HG02870 (cell line): ENCODE measurements at regions not wholly inside any gene's neighbourhood (a gene's known extent, or its start where the extent isn't known, plus 50 kb on each side); places are given as distances from the start of the nearest gene placed in this dataset.

Experiments
- ATAC-seq: cut with Tn5 transposase; IDR thresholded peaks from one replicate; pipeline ENCODE4 v1.9.1; 2021; ENCODE audit warnings: mild to moderate bottlenecking, moderate library complexity; ENCODE audit not compliant: unreplicated experiment

DNA sequence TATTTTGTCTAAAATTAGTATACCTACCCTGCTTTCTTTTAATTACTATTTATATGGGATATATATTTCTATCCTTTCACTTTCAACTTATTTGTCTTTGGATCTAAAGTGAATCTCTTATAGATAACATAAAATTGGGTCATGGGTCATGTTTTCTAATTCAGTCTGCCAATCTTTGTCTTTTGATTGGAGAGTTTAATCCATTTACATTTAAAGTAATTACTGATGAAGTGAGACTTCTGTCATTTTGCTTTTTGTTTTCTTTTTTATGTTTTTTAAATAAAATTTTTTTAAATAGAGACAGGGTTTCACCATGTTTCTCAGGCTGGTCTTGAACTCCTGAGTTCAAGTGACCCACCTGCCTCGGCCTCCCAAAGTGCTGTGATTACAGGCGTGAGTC, 50.5 kb upstream of the PRDM1 start:
- ATAC-seq: no peak

DNA sequence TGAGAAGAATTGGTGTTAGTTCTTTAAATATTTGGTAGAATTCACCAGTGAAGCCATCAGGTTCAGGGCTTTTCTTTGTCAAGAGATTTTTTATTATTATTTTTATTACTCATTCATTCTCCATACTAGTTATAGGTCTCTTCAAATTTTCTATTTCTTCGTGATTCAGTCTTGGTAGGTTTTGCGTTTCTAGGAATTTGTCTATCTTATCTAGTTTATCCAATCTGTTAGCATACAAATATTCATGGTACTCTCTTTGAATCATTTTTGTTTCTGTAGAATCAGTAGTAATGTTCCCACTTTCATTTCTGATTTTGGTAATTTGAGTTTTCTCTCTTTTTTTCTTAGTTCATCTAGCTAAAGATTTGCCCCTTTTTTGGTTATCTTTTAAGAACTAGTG, 52.3 kb upstream of the PRDM1 start:
- ATAC-seq: no peak

DNA sequence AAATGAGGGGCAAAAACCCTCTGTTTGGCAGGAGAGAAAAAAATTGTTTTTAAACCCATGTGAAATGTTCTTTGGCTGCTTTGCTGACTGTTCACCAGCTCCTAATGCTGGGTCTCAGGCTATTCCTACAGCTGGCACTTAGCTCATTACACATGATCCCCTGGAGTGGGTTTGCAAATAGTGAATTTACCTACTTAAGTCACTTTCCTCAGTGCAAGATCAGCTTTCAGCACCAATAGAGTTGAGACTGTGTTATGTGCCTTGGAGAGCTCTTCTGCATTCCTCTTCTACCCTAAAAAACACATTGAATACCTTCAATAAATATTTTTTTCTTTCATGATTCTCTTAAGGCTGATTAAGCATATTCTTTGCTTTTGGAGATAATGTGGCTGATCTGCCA, 58.4 kb upstream of the PRDM1 start:
- no peak for ATAC-seq

DNA sequence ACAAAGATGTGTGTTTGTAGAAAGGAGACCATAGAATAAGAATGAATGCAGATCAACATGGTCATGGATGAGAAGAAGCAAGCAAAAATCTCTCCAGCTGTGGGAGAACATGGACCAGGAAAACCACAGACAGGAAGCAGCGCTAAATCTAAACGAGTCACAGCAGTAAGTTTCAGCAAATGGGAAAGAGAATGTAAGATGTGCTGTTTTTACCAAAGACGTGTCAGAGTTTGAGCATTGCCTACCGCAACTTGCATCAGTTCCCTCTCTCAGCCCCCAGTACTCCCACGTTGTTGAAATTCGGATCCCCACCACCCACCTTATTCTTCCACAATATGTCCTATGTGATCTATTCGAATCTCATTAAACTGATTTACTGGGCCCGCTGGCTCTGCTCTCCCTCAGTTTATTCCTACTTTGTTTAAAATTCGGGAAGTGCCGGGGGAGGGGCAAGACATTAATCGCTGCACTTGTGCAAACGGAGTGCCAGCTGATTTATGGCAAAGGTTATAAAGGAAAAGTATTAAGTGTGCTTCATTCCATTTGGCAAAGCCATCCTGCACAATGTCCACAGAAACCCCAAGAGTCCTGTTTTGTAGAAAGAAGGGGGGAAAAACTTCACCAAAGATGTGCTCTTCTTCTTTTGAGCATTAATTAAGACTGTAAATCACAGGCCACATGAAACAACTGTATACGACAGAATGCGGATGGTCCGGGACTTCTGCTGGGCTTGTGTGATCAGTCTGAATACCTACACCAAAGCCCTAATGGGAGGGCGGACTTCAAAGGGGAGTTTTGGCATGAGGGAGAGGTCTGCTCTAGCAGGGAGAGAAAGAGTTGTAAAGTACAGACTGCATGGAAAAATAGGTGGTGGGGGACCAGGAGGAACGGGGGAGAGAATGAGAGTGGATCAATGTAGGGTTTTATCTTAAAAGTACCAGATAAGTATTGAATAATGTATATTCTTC, 59.1 kb upstream of the PRDM1 start:
- ATAC-seq: no peak

DNA sequence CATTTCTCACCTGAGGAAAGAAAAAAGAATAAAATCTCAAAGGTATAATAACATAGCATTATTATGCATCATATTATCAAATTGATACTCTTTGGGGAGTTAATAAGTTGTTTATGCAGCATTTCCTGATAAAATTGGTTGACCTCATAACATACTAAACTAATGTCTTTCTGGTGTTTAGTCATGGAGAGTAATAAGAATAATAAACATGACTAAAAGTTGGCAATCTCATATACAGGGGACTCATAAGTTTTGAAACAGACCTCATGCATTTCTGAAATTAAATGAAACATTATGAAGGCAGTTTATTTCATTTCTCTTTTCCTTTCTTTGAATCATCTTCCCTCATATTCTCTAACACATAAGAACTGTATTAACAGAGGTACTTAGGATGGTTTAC, 60.5 kb upstream of the PRDM1 start:
- no peak for ATAC-seq

DNA sequence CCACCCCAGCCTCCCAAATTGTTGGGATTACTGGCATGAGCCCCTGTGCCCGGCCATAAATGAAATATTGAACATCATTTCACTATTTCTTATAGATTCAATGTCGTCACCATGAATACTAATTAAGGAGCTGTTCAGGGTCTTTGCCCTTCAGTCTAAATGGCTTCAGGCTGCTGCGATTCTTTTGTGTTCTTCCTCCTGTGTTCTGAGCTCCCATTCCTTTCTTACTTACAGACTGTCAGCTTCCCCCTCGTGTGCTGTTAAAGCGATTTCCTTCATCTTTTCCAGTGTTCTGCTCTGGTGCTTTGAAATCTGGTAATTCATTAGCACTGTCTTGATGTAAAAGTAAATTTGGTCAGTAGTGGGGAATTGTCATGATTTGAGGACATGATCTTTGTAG, 63.3 kb upstream of the PRDM1 start:
- no peak for ATAC-seq

DNA sequence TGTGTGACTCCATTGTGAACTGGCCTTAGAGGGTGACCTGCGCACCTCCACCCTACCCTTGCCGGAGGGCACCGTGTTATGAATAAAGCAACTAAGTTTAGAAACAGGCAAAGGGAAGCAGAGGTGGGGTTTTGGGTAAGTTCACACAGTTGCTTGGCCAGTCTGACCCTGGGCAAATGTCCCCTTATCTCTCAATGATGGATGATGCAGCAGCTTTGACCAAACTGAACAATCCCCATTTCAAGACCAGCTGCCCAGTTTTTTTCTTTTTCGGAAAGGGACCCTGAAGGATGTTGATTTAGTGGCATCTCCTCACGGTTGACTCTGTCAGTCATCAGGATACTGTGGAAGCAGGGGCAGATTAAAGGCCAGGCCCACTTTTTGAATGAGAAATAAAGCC, 68.7 kb upstream of the PRDM1 start:
- ATAC-seq: no peak

DNA sequence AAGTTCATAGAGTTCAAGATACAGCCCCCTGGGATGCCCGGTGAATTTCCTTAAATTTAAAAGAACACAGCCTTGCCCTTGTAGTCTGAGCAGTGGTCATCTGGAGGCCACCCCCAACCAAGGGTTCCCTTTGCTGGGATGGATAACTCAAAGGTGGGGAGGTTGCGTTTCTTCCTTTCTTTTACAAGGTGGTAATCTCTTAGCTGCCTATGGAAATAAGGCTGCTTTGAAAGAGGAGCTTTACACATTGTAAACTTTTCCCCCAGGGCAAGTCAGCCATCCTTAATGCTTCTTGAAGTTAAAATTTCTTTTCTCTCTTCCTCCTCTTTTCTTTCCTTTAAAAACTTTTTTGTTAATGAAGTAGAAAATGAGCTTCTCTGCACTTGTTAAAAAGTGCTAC, 71.2 kb upstream of the PRDM1 start:
- ATAC-seq: no peak

DNA sequence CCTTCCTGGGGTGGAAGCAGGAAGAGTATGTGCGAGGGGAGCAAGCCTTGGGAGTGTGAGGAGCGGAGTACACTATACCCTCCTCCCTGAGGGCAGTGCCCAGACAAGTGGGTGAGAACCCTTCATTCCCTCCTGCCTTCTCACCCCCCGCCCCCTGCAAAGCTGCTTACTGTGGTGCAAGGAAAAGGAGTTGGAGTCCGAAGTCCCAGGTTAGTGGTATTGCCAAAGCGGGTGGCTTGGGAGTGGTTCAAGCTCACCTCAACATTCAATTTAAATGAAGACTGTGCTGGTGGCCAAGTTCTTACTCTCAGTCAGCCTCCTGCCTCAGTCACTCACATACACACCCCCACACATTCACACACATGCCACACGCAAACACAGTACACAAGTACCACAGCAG, 74.7 kb upstream of the PRDM1 start:
- no peak for ATAC-seq

DNA sequence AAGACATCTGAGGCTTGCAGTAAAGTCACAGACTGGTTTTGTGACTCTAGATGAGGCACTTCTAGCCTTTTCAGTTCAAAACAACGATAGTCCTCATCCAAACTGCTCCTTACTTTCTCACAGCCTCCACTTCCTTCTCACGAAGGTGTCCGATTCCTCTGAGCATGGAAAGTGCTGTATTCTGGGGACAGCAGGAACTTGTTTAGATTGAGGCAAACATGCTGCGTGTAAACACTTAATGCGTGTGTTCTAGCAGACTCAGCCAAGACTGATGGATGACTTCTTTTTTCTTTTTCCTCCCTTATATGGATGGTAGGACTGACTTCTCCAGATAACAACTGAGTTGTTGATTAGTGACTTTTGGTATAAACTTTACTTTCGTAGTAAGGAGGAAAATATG, 80.2 kb upstream of the PRDM1 start:
- no peak for ATAC-seq

DNA sequence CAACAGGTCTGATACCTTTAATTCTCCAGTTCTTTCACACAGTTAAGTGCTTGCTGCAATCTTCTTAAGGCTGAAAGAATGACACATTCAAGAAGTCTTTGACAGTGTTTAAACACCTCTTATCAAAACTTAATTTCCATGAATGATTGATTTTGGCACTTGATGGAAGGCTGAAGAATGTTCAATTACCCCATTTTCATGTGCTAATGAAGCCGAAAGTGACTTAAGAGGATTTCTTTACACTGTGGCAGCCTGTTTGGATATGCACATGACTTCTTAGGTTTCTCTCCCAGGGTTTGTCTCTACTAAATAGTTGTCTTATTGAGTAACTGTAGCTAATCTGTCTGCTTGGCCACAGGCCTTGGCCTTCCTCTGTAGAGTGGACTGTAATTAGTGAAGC, 81.1 kb upstream of the PRDM1 start:
- ATAC-seq: no peak

DNA sequence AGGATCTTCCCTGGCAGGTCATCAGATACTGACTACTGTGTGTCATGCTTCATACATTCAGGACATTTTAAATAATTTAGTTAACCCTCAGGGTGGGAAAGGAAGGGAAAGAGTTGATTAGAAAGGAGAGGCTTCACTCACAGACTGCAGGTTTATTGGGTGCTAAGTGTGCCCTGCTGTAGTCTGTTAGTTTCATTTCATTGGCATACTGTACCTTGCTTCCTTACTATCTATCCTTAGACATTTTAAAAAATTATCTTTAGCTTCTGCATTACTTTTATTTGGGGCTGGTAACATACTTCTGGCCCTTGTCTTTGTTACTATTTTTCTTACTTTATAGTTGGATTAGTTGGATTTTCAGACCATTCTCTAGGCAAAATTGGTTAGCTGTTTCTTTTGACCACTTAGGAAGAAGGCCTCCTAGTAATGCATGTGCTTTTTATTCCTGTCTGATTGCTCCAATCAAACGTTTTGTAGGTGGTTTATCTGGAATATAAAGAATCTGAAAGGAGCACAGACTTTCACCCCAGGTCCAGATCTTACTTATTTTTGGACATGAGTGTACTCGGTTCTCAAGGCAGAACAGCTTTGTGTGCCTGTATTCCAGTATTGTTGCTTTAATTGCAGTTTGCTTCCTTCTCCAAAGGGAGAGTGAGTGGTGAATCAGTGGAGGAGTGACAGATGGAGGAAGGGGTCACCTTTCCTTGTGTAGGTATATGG, 82.7 kb upstream of the PRDM1 start:
- no peak for ATAC-seq

DNA sequence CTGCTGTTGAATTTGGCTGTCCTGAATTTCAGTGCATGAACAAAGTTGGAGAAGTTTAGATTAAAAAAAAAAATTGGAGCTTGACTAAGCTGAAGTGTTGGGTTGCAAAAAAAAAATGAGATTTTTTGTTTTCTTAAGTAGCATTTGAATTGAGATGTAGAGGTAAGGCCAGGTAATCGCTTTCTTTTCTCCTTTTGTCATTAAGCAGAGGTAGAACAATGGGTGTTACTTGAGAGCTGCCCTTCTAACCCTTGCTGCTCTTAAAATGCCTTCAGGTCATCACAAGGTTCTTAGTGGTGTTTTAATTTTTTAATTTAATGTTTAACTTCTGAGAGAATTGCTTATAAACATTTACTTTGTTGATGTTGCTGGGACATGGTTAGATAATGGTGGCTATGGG, 84.1 kb upstream of the PRDM1 start:
- no peak for ATAC-seq

DNA sequence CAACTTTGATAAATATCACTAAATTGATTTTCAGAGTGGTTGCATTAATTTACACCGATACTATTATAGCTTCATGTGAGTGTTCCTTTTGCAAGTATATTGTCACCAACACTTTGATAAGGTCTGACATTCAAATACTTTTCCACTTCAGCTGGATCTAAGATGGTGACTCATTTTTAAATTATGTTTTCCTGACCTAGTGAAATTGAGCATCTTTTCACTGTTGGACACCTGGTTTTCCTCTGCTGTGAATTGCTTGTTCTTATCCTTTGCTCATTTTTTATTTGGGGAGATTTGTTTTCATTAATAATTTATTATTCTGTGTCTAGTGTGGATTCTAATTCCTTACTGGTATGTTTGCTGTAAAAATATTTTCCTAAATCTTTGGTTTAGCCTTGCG, 85.2 kb upstream of the PRDM1 start:
- no peak for ATAC-seq

DNA sequence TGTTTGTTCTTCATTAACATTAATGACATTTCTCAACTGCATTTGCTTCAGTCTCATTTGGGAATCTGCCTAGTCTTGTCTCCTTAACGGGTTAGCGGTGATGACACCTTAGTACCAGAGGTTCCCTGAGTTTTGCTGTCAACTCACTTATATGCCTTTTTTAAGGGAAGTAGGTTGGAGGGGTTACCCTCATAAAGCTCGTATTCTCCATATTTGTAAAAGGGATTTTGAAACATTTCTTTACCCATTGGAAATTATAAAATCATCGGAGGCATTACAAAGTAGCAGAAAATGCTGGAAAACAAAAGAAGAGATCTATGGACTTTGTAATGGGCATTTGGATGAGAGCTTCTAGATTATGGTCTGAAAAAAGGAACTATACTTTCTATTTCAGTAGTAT, 88.7 kb upstream of the PRDM1 start:
- no peak for ATAC-seq

DNA sequence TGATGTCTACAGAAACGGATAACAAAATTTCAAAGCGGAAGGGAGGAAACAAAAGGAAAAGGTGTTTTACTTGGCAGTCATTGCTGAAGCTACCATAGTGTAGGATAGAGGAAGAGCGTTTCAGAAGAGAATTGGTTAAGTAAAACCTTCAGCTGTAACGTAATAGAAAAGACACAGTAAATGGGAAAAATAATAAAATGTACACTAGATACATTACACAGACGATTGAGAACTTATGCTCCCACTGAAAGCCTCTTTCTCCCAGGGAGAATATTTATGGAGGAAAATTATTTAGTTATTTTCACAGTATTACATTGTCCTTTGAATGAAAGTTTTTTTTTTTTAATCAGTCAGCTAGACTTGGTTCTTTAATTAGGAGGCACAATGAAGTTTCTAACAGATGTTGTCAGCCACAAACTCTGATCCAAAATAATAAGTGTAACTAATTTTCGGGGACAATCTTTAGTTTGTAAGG, 90.7 kb upstream of the PRDM1 start:
- no peak for ATAC-seq

DNA sequence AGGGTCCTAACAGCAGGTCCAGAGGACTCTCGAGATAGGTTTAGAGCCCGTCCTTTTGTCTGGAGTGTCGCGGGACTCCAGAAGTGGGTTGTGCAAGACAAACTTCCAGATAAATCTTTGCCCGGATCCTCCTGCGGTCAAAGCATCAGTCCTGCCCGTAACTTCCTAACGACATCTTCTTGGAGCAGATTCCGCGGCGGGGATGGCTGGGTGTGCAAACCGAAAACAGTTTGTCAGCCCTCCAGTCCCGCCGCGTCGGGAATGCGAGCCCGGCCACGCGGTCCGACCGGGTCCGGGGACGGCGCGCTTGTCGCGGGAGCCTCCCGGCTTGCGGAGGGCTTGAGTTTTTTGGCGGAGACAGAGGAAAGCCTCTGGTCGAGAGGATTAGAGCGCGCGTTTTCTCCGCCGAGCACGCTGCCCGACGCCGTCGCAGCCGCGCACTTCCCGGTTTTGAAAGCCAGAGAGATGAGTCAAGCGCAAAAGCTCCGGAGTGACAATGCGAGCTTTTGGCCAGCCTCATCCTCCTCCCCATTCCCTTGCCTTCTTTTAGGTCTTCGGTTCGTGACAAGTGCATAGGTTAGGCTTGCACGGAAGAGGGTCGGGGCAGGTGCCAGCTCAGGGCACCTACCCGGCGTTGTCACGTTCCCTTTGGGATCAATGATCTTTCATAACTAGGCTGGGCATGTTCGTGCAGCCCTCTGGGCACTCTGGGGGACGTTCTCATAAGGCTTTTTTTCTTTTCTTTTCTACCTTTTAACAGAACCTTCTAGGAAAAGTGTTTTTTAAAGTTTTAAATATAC, 91.3 kb upstream of the PRDM1 start:
- no peak for ATAC-seq

DNA sequence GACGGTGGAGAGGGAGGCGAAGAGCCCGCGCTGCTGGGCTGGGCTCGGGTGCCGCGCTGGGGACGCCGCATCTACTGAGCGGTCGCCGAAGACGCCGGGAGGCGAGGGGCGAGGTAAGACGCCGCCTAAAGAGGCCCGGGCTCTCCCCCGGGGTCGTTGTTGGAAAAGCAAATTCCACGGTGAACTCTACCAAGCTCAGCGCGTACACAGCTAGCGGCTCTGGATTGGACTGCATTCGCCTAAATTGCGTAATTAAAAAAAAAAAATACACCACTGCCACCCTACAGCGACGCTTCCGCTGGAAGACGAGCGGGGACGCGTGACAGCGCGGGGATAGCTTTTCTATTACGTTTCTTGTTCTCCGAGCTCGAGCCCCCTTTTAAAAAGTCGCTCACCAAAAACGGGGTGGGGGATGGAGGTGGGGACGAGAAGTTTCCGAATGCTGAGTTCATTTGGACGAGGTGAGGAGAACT, 92.0 kb upstream of the PRDM1 start:
- no peak for ATAC-seq

DNA sequence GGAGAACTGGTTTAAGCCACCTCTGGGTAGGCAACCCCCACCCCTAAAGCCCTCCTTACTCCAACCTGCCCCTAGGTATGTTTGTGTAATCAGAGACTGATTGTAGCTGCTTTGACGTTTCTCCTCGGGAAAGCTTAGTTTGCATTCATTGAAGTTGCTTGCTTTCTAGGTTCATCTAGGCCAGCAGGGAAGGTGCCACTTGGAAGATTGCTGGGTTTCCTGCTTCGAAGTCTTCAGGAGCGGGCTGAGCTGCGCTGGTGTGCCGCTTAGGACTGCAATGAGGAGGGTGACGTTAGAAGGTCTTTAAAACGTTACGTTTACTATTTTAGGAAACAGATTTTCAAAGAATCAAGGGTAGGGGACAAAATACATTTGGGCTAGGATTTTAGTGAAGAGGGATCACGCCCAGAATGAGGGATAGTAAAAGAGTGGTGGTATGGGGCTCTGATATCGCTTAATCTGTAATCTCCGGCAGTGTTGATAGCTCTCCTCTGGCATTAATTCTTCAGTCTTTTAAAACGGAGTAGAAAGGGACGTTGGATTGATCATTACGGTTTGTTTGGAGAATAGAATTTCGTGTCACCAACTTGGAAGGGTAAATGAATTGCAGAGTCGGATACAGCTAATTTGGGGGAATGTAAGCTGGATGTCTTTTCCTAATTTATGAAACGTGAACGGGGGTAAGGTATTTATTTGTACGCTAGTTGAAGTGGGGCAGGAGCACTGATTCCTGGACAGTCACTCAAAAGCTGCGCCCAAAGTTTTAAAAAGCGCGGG, 92.6 kb upstream of the PRDM1 start:
- no peak for ATAC-seq

DNA sequence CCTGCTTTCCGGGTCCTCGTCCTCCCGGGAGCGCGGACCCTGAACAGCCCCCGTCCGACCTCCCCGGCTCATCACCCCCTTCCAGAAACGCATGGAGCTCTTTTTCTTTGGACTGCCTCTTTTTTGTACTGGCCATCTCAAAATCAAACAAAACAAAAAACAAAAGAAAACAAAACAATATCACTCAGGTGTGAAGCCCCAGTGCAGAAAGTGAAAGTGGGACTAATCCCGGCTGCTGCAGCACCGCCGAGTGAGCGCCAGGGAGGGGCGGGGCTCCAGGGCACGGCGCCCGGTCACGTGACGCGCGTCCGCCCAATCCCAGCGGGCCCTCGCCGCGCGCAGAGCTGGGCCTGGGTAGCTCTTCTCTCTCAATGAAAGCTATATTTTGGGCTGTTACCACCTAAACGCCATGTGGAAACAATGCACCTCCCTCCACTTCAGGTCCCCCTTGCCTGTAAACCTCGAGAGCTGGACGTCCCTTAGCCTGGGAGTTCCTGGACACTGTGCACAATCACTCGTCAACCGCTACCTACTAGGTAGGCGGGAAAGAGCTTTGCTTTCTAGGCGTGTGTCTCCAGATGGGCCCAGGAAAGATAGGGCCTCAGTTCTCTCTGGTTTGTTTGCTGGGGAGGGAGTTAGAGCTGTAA, 93.7 kb upstream of the PRDM1 start:
- peak; percentile 84 for ATAC-seq
